OCI-LY1 (cell line): ENCODE measurements at regions not wholly inside any gene's neighbourhood (a gene's known extent, or its start where the extent isn't known, plus 50 kb on each side); places are given as distances from the start of the nearest gene placed in this dataset.

Experiments used
- EZH2 ChIP-seq: fragments of 200-600 bp; sonication (generic), shearing (Covaris generic); IDR thresholded peaks from 2 replicates; pipeline ENCODE4 v1.8.0; 2017; ENCODE audit warnings: borderline replicate concordance, mixed run types, mild to moderate bottlenecking, antibody characterized with exemption, low read length, moderate library complexity, mixed read lengths
- TF ChIP-seq, protein P1 (sequence below): fragments of 200-600 bp; sonication (generic), shearing (Covaris generic); IDR thresholded peaks from 2 replicates; pipeline ENCODE4 v1.5.1; 2017; ENCODE audit warnings: mild to moderate bottlenecking, antibody characterized with exemption, low read length, moderate library complexity, mixed read lengths

DNA sequence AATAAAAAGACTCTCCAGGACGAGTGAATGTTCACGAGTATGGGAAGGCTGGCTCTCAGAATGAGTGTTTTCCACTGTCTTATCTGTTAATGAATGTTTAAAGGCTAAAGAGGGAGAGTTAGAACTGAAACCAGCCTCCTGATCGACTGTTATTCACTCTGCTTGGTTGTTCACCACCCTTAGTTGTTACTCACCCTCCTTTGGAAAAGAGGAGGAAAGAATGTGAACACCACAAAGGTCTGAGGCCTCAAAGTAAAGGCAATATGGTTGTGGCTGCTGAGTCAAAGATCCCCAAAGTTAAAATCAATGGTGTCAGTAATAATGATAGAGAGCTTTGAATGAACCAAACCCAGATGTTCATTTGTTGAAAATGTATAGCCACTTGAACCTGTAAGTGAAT, 1793.2 kb upstream of the PCDH20 start:
- TF ChIP-seq, protein P1, sequence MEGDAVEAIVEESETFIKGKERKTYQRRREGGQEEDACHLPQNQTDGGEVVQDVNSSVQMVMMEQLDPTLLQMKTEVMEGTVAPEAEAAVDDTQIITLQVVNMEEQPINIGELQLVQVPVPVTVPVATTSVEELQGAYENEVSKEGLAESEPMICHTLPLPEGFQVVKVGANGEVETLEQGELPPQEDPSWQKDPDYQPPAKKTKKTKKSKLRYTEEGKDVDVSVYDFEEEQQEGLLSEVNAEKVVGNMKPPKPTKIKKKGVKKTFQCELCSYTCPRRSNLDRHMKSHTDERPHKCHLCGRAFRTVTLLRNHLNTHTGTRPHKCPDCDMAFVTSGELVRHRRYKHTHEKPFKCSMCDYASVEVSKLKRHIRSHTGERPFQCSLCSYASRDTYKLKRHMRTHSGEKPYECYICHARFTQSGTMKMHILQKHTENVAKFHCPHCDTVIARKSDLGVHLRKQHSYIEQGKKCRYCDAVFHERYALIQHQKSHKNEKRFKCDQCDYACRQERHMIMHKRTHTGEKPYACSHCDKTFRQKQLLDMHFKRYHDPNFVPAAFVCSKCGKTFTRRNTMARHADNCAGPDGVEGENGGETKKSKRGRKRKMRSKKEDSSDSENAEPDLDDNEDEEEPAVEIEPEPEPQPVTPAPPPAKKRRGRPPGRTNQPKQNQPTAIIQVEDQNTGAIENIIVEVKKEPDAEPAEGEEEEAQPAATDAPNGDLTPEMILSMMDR, result no peak
- no peak for TF ChIP-seq EZH2
